Endothelial cell of umbilical vein (primary cell): ENCODE measurements at regions not wholly inside any gene's neighbourhood (a gene's known extent, or its start where the extent isn't known, plus 50 kb on each side); places are given as distances from the start of the nearest gene placed in this dataset.

ENCODE experiments used
- BruUV-seq: library from RNA; stranded (reverse); fragments of 400-500 nt; replicated peaks from 2 replicates; lab custom pipeline; 2021; lab: Mats Ljungman, UMichigan
- CTCF ChIA-PET: fragments of 300-600, 350-600 bp; sonication (Branson Sonifier 250); formaldehyde crosslinking; loops from one replicate; lab custom pipeline; 2021; ENCODE audit warnings: antibody characterized with exemption, inconsistent platforms; lab: Charles Lee
- POLR2A ChIA-PET: fragments of 300-600, 350-600 bp; sonication (Branson Sonifier 250); formaldehyde crosslinking; loops from one replicate; lab custom pipeline; 2021; ENCODE audit warnings: antibody characterized with exemption, inconsistent platforms; lab: Charles Lee
- DNase-seq: peaks from one replicate; pipeline ENCODE4 v3.0.0-alpha.2; 2011; ENCODE audit warnings: low read depth, low spot score
- FAIRE-seq: peaks from 2 replicates; lab custom pipeline; 2011; peaks lifted over from hg19 to GRCh38; lab: Jason Lieb, UNC
- H2AFZ ChIP-seq: 2 replicates; pipeline ENCODE4 v1.6.0; 2012; ENCODE audit warnings: low read depth, low read length, control low read depth, inconsistent platforms
- H3K27ac ChIP-seq: 2 replicates; pipeline ENCODE4 v1.5.1; 2011; ENCODE audit warnings: low read depth, mild to moderate bottlenecking, control low read depth, low read length, moderate library complexity; ENCODE audit not compliant: insufficient read depth
- H3K27me3 ChIP-seq, 2 experiments: 2 replicates each; pipeline versions ENCODE4 v1.6.0 to v1.6.1; 2011; ENCODE audit warnings: low read length in 2 of 2, mixed read lengths in 1 of 2; ENCODE audit not compliant: control insufficient read depth in 2 of 2, insufficient read depth in 2 of 2
- H3K36me3 ChIP-seq, 2 experiments: 2 replicates in 1 of 2; 3 replicates in 1 of 2; pipeline ENCODE4 v1.5.1; 2011; ENCODE audit warnings: low read length in 2 of 2, mild to moderate bottlenecking in 1 of 2, moderate library complexity in 1 of 2; ENCODE audit not compliant: control insufficient read depth in 2 of 2, insufficient read depth in 2 of 2; ENCODE audit errors: extremely low read depth in 1 of 2
- H3K4me1 ChIP-seq: 3 replicates; pipeline ENCODE4 v1.5.1; 2011; ENCODE audit warnings: mild to moderate bottlenecking, low read length; ENCODE audit not compliant: control insufficient read depth, insufficient read depth; ENCODE audit errors: extremely low read depth
- H3K4me2 ChIP-seq: 2 replicates; pipeline ENCODE4 v1.6.1; 2011; ENCODE audit warnings: low read length, control low read depth, mixed read lengths; ENCODE audit not compliant: insufficient read depth
- H3K4me3 ChIP-seq, 3 experiments: fragments of 200-600 bp in 1 of 3; sonication (generic), shearing (Covaris generic) in 1 of 3; replicated peaks in 1 of 3; 2 replicates each; pipeline ENCODE4 v1.5.1; 2011 to 2016; ENCODE audit warnings: control low read depth in 3 of 3, low read length in 3 of 3, mild to moderate bottlenecking in 2 of 3, inconsistent platforms in 1 of 3, low read depth in 1 of 3, moderate library complexity in 1 of 3; ENCODE audit not compliant: insufficient read depth in 1 of 3
- H3K79me2 ChIP-seq: 2 replicates; pipeline ENCODE4 v1.6.0; 2012; ENCODE audit warnings: low read length, inconsistent platforms; ENCODE audit not compliant: control insufficient read depth, insufficient read depth
- H3K9ac ChIP-seq: replicated peaks from 2 replicates; pipeline ENCODE3; 2011; ENCODE audit warnings: low read length, control low read depth; ENCODE audit not compliant: insufficient read depth; ENCODE audit errors: extremely low read depth
- H3K9me1 ChIP-seq: replicated peaks from 3 replicates; pipeline ENCODE4 v1.6.0; 2011; ENCODE audit warnings: mild to moderate bottlenecking, low read length; ENCODE audit not compliant: control insufficient read depth, insufficient read depth; ENCODE audit errors: extremely low read depth
- H3K9me3 ChIP-seq: replicated peaks from 2 replicates; pipeline ENCODE4 v1.5.1; 2012; ENCODE audit warnings: low read length, inconsistent platforms; ENCODE audit not compliant: control insufficient read depth, insufficient read depth
- H4K20me1 ChIP-seq: replicated peaks from 2 replicates; pipeline ENCODE3; 2011; ENCODE audit warnings: mild to moderate bottlenecking, low read length; ENCODE audit not compliant: control insufficient read depth, insufficient read depth; ENCODE audit errors: extremely low read depth
- CTCF ChIP-seq, 2 donors: IDR thresholded peaks; 1 replicate in 1 of 2; 2 replicates in 1 of 2; pipeline ENCODE4 v1.5.1; 2011; ENCODE audit warnings: low read length in 2 of 2, mild to moderate bottlenecking in 2 of 2, moderate library complexity in 2 of 2, control low read depth in 1 of 2, inconsistent platforms in 1 of 2, low read depth in 1 of 2; ENCODE audit not compliant: insufficient read depth in 1 of 2; ENCODE audit errors: extremely low read depth in 1 of 2
- EZH2 ChIP-seq: IDR thresholded peaks from 2 replicates; pipeline ENCODE4 v1.6.1; 2012; ENCODE audit warnings: borderline replicate concordance, low read depth, mild to moderate bottlenecking, moderate library complexity, low read length, inconsistent platforms; ENCODE audit not compliant: severe bottlenecking
- FOS ChIP-seq: IDR thresholded peaks from 2 replicates; pipeline ENCODE4 v1.6.1; 2011; ENCODE audit warnings: mild to moderate bottlenecking, low read length, moderate library complexity, borderline replicate concordance; ENCODE audit not compliant: insufficient read depth
- GATA2 ChIP-seq: IDR thresholded peaks from 2 replicates; pipeline ENCODE4 v1.7.0; 2011; ENCODE audit warnings: low read depth, mild to moderate bottlenecking, moderate library complexity, mixed read lengths, low read length; ENCODE audit not compliant: insufficient read length, insufficient read depth
- MAX ChIP-seq: IDR thresholded peaks from 2 replicates; pipeline ENCODE4 v1.6.1; 2011; ENCODE audit not compliant: insufficient read depth, insufficient read length
- POLR2A ChIP-seq: IDR thresholded peaks from 2 replicates; pipeline ENCODE4 v1.6.1; 2012; ENCODE audit warnings: low read depth, mild to moderate bottlenecking, control low read depth, low read length
- POLR2AphosphoS5 ChIP-seq: IDR thresholded peaks from 2 replicates; pipeline ENCODE4 v1.6.1; 2012; ENCODE audit warnings: low read depth, mild to moderate bottlenecking, control low read depth, low read length, moderate library complexity; ENCODE audit not compliant: insufficient read depth
- dilution Hi-C: fragments of 300-500 bp; cut with MboI; formaldehyde crosslinking; loops from one replicate; pipeline ENCODE4 v1.15.0; 2019; ENCODE audit warnings: low sequenced_read_pairs; ENCODE audit not compliant: extremely low pct_ligation_motif_present
- intact Hi-C: fragments of 100-400 bp; cut with micrococcal nuclease; formaldehyde crosslinking; loops from one replicate; pipeline ENCODE4 v1.10.0; 2022

- H3K4me2 ChIP-seq, result no peak overlapping the region
- intact Hi-C loops (loop anchor here (10.0 kb wide), 1 partner anchor 614 kb away; the partner anchor contains the start of gene TTF2), dilution Hi-C loops (no loop called here)
- no peak overlapping the region for H3K27ac ChIP-seq
- no peak overlapping the region for H3K9ac ChIP-seq
- FAIRE-seq (no peak), DNase-seq (no peak)
- H3K9me1 ChIP-seq, result no peaks in the 10 kb centered on the region
- H3K36me3 ChIP-seq, result no peaks in the 10 kb centered on the region
- no TSS peak for BruUV-seq
- H3K79me2 ChIP-seq, result no peaks in the 10 kb centered on the region
- TF ChIP-seq FOS, result no peak
- TF ChIP-seq POLR2AphosphoS5, result no peak
- no peak for TF ChIP-seq GATA2
- TF ChIP-seq CTCF (IDR thresholded peaks at IDR 0.05; ENCODE audit: extremely low read depth in 1 of 2, insufficient read depth in 1 of 2, low read depth in 1 of 2, low read length in 2 of 2), result no peak
- no peak for TF ChIP-seq MAX
- TF ChIP-seq EZH2, result no peak
- TF ChIP-seq POLR2A, result no peak
- no peaks in the 10 kb centered on the region for H3K9me3 ChIP-seq
- H3K4me3 ChIP-seq, result no peak overlapping the region
- ChIA-PET POLR2A (no interaction called here), CTCF (interaction anchor here (0.8 kb wide), 1 partner anchor 144 kb away, joined by 3 read pairs; no protein-coding TSS in a partner anchor)
- H3K4me1 ChIP-seq, result no peaks in the 10 kb centered on the region
- no peaks in the 10 kb centered on the region for H4K20me1 ChIP-seq
- H3K27me3 ChIP-seq, result no peaks in the 10 kb centered on the region
- H2AFZ ChIP-seq, result no peak overlapping the region
Observed at GRCh38 chr1:117678246-117678977, 72.6 kb downstream of the TENT5C start.
